Activated CD4-positive, alpha-beta memory T cell treated with anti-CD3 and anti-CD28 coated beads, Interleukin-2, amount 10 ng/mL, durations not matched to agents 7 days and 5 days (primary cell): ENCODE measurements at regions not wholly inside any gene's neighbourhood (a gene's known extent, or its start where the extent isn't known, plus 50 kb on each side); places are given as distances from the start of the nearest gene placed in this dataset.

Experiments used
- CTCF ChIA-PET: fragments of 350-600 bp; sonication (Branson Sonifier 250); formaldehyde crosslinking; loops from one replicate; lab custom pipeline; 2021; ENCODE audit warnings: antibody characterized with exemption, inconsistent platforms; lab: Charles Lee
- POLR2A ChIA-PET: fragments of 350-600 bp; sonication (Branson Sonifier 250); formaldehyde crosslinking; loops from one replicate; lab custom pipeline; 2021; ENCODE audit warnings: antibody characterized with exemption; lab: Charles Lee
- DNase-seq: peaks from one replicate; pipeline ENCODE4 v3.0.0-alpha.2; 2020
- H3K27ac Mint-ChIP-seq: one replicate; pipeline ENCODE4 v1.8.0; 2021; ENCODE audit warnings: mild to moderate bottlenecking, mixed read lengths
- H3K27me3 Mint-ChIP-seq: one replicate; pipeline ENCODE4 v1.8.0; 2021; ENCODE audit warnings: mixed read lengths
- H3K36me3 Mint-ChIP-seq: one replicate; pipeline ENCODE4 v1.8.0; 2021; ENCODE audit warnings: low read depth, mixed read lengths
- H3K4me1 Mint-ChIP-seq: one replicate; pipeline ENCODE4 v1.8.0; 2021; ENCODE audit warnings: mixed read lengths
- H3K4me3 Mint-ChIP-seq: one replicate; pipeline ENCODE4 v1.8.0; 2021; ENCODE audit warnings: mild to moderate bottlenecking, mixed read lengths
- H3K9me3 Mint-ChIP-seq: one replicate; pipeline ENCODE4 v1.8.0; 2021; ENCODE audit warnings: mixed read lengths

DNA sequence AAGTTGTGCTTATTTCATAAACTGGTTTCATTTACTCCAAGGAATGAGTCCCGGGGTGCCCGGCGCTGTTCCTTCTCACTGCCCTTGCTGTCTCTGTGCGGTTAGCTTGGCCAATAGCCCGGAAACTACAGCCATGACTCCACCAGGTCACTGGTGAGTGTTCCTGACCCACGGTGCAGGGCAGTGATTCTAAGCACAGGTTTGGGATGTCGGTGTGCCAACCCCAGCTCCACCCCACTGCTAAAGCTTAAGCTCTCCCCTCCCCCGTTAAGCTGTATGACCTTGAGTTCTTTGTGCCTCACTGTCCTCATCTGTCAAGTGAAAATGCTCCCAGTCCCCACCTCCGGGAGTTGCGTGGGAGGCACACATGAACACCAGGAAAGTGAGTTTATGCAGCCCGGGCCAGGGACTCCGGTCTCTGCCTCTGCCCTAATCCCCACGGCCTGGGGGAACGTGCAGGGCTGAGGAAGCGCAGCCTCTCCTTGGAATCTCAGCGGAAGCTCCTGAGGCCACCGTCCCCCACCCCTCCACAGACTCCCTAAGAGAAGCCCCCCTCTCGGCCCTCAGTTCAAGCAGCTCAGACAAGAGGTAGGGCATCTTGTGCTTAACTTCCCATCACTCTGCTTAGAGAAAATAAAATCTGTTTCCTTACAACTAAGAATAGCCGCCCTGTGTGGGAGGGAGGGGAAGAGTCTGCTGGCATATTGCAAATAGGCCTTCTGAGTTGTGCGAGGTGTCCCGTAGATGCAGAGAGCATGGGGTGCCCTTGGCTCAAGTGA is 92.0 kb upstream of the RAI14 start:
- Mint-ChIP-seq H3K4me3 (no peak overlapping the region), H3K27me3 (no peaks in the 10 kb centered on the region), H3K27ac (no peak overlapping the region), H3K36me3 (no peaks in the 10 kb centered on the region), H3K4me1 (no peaks in the 10 kb centered on the region), H3K9me3 (no peaks in the 10 kb centered on the region)
- no peak for DNase-seq
- ChIA-PET POLR2A (no interaction called here), CTCF (no interaction called here)

GRCh38 chr5:34564710-34565235 is 91.4 kb upstream of the RAI14 start:
- Mint-ChIP-seq H3K27me3 (no peaks in the 10 kb centered on the region), H3K9me3 (no peaks in the 10 kb centered on the region), H3K27ac (no peak overlapping the region), H3K4me1 (no peaks in the 10 kb centered on the region), H3K4me3 (no peak overlapping the region), H3K36me3 (no peaks in the 10 kb centered on the region)
- no peak for DNase-seq
- ChIA-PET POLR2A (no interaction called here), CTCF (no interaction called here)

DNA sequence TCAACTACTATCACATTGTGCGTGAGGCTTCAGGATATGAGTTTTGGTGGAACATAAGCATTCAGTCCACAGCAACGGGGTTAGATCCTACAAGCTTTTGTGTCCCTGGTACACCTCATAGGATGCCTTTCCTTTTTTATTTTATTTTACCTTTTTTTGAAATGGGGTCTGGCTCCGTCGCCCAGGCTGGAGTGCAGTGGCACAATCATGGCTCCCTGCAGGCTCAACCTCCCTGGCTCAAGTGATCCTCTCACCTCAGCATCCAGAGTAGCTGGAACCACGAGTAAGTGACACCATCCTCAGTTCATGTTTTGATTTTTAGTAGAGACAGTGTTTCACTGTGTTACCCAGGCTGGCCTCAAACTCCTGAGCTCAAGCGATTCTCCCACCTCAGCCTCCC is 86.0 kb upstream of the RAI14 start:
- no peaks in the 10 kb centered on the region for H3K4me1 Mint-ChIP-seq
- H3K9me3 Mint-ChIP-seq = no peaks in the 10 kb centered on the region
- no peak overlapping the region for H3K4me3 Mint-ChIP-seq
- POLR2A ChIA-PET = no interaction called here
- H3K27ac Mint-ChIP-seq = no peak overlapping the region
- DNase-seq = no peak
- H3K27me3 Mint-ChIP-seq = no peaks in the 10 kb centered on the region
- CTCF ChIA-PET = no interaction called here
- H3K36me3 Mint-ChIP-seq = no peaks in the 10 kb centered on the region

DNA sequence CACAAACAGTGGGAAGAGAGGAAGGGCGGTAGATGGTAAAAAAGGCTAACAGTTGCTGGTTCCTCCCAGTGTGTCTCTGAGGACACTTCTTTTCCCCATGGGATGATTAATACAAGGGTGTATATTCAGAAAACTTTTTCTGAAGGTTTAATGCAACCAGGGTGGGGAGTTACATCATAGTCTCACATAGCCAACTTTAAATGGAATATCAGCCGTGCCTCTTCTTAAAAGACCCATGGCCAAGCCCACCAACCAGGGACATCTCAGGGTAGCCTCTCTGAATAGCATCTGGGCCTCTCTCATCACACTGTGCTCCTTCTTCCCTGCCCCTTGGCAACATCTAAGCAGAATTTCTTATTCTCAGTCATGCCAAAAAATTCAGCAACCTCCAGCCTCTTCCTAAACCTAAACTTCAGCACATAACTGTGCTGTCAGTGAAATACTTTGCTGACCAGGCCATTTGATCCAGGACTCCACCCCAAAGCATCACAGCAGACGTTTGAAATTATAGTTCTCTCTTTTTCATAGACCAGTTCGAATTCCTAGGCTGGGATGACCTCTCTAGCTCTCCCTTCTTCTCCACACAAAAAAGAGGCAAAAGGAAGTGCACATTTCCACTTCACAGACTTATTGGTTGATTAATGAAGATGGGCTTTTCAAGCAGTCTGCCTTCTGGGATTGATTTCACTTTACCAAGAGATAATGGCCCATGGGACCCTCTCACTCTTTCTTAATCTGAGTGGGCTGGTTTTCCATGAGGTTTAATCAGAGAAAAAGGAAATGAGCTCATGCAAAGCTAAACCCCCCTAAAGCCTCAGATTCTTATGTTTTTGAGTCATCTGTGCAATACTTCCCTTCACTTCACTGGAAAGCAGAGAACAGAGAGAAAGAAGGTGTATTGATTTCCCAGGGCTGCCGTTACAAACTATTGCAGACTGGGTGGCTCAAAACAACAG is 85.1 kb upstream of the RAI14 start:
- Mint-ChIP-seq H3K36me3 (no peaks in the 10 kb centered on the region), H3K9me3 (no peaks in the 10 kb centered on the region), H3K27ac (no peak overlapping the region), H3K4me1 (no peaks in the 10 kb centered on the region), H3K4me3 (no peak overlapping the region), H3K27me3 (no peaks in the 10 kb centered on the region)
- POLR2A ChIA-PET = no interaction called here
- CTCF ChIA-PET = no interaction called here
- DNase-seq = no peak

DNA sequence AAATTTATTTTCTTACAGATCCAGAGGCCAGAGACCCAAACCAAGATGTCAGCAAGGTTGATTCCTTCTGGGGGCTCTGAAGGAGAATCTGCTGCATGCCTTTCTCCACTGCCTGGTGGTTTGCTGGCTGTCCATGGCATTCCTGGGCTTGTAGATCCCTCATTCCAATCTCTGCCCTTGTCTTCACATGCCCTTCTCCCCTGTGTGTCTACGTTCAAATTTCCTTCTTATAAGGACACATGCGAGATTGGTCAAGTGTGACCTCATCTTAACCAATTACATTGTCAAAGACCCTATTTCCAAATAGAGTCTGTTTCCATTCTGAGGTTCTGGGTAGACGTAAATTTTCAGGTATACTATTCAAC is 84.5 kb upstream of the RAI14 start:
- Mint-ChIP-seq H3K27me3 (no peaks in the 10 kb centered on the region), H3K4me3 (no peak overlapping the region), H3K36me3 (no peaks in the 10 kb centered on the region), H3K9me3 (no peaks in the 10 kb centered on the region), H3K4me1 (no peaks in the 10 kb centered on the region), H3K27ac (no peak overlapping the region)
- DNase-seq = no peak
- CTCF ChIA-PET = no interaction called here
- POLR2A ChIA-PET = no interaction called here

DNA sequence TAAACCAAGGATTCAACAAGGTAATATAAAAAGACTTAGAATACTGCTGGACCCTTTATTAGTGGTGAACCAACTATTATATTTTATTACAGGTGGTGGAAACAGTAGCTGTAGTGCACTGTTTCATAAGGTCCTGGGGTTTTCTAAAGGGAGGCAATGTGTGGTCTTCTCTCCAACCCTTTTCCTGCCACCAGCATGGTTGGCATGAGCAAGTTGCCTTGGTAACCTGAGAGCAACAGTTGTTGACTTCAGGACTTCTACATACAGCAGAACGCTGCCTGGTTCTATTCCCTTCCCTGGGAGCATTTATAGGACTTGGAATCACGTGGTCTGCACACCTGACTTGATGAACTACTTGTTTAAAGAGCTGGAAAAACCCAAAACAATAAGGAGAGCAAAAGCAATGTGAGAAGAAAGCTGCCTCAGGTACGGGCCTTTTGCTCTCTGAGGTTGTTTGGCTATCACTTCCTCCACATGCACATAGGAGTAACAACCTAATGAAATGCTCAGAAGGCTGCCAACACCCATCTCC is 81.1 kb upstream of the RAI14 start:
- Mint-ChIP-seq H3K36me3 (no peaks in the 10 kb centered on the region), H3K27ac (no peak overlapping the region), H3K4me3 (no peak overlapping the region), H3K27me3 (no peaks in the 10 kb centered on the region), H3K4me1 (no peaks in the 10 kb centered on the region), H3K9me3 (no peaks in the 10 kb centered on the region)
- CTCF ChIA-PET = no interaction called here
- DNase-seq = no peak
- POLR2A ChIA-PET = no interaction called here

DNA sequence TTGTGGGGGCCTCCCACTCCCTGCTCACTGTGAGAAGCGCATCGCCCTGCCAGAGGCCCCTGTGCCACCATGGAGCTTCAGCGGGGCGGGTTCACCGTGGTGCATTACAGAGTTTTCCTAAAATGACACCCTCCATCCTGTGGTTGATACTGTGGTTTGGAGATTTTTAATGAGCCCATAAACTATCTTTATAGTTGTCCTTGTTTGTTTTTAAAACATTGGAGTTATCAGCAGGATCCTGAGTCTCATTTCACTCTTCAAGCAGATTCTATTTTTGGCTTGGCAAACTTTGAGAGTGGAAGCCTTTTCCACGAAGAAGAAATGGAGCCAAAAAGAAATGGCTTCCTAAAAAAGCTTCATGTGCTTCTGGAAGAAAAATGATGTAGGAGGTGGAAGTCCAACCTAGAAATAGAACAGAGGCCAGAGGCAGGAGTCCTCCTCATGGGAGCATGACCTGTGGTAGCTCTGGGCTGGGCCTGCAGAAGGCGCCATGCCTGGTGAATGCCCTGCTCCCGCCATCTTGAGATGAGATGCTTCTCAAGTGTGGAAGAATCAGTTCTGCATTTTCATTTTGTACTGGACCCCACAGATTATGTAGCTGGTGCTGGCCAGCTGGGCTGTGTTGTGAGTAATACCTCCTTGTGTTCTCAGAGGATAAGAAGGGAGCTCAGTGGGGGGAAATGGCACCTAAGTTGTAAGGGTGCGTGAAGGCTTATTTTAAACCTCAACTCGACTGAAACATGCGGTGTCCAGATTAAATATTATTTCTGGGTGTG is 79.0 kb upstream of the RAI14 start:
- Mint-ChIP-seq H3K27ac (no peak overlapping the region), H3K36me3 (no peaks in the 10 kb centered on the region), H3K27me3 (no peaks in the 10 kb centered on the region), H3K4me3 (no peak overlapping the region), H3K4me1 (no peaks in the 10 kb centered on the region), H3K9me3 (no peaks in the 10 kb centered on the region)
- ChIA-PET POLR2A (no interaction called here), CTCF (interaction anchor here (0.6 kb wide), 1 partner anchor 114 kb away, joined by 7 read pairs; no protein-coding TSS in a partner anchor)
- no peak for DNase-seq

DNA sequence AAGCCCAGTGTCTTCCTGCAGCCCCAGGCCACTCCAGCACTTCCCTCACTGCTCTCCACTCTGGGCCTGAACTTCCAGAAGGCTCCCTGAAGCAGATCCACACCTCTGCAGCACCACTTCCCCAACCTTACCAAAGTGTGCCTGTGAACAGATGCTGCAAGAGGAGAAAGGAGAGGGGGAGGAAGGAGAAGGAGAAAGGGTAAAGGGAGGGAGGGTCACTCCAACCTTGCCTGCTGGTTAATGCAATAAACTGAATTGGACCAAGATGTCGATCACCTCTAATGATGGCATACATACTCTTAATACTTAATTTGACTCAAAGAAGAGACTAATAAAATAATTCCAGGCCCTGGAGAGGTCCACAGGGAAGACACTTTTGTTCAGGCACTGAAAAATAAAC is 77.2 kb upstream of the RAI14 start:
- no peaks in the 10 kb centered on the region for H3K9me3 Mint-ChIP-seq
- DNase-seq = no peak
- no peak overlapping the region for H3K27ac Mint-ChIP-seq
- POLR2A ChIA-PET = no interaction called here
- CTCF ChIA-PET = no interaction called here
- H3K36me3 Mint-ChIP-seq = no peaks in the 10 kb centered on the region
- H3K4me1 Mint-ChIP-seq = peaks cover 2% of the 10 kb centered on the region
- no peaks in the 10 kb centered on the region for H3K27me3 Mint-ChIP-seq
- no peak overlapping the region for H3K4me3 Mint-ChIP-seq

DNA sequence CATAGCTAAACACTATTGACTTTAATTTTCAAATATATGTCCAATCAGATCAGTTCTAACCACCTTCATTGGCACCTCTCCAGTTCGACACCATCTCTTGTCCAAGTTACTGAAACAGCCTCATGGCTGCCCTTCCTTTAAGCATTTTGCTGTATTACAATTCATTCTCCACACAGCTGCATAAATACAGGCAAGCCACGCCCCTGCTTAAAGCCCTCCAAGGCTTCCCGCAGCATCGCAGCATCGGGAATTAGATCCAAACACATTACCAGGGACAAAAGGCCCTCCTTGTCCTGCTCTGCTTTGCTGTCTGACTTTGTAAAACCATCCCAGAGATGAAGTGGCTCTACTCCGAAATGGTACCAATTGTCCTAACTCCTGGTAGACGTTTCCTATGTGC is 75.1 kb upstream of the RAI14 start:
- DNase-seq = no peak
- no peaks in the 10 kb centered on the region for H3K27me3 Mint-ChIP-seq
- CTCF ChIA-PET = no interaction called here
- no peak overlapping the region for H3K27ac Mint-ChIP-seq
- H3K4me3 Mint-ChIP-seq = no peak overlapping the region
- H3K9me3 Mint-ChIP-seq = no peaks in the 10 kb centered on the region
- H3K4me1 Mint-ChIP-seq = peaks cover 2% of the 10 kb centered on the region
- POLR2A ChIA-PET = no interaction called here
- H3K36me3 Mint-ChIP-seq = no peaks in the 10 kb centered on the region

DNA sequence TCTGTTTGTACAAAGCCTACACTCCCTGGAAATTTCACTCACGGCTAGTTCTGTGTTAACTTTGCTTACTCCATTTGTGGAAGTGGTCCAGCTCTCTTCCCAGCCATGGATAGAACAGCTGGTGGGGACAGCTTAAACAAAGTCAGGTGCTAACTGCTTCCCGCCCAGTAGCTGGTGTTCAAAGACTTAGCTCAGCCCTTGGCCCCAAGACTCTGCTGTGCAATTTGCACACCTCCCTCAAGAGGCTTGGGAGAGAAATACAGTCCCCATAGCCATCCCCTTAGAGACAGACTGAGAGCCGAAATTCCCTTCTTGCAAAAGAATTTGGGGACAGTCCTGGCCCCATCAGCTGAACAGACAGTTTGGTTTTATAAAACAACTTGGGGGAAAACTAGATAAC is 73.8 kb upstream of the RAI14 start:
- CTCF ChIA-PET = no interaction called here
- H3K36me3 Mint-ChIP-seq = no peaks in the 10 kb centered on the region
- H3K27me3 Mint-ChIP-seq = no peaks in the 10 kb centered on the region
- DNase-seq = no peak
- POLR2A ChIA-PET = no interaction called here
- peaks cover 3% of the 10 kb centered on the region for H3K4me1 Mint-ChIP-seq
- H3K9me3 Mint-ChIP-seq = no peaks in the 10 kb centered on the region
- H3K4me3 Mint-ChIP-seq = no peak overlapping the region
- no peak overlapping the region for H3K27ac Mint-ChIP-seq

DNA sequence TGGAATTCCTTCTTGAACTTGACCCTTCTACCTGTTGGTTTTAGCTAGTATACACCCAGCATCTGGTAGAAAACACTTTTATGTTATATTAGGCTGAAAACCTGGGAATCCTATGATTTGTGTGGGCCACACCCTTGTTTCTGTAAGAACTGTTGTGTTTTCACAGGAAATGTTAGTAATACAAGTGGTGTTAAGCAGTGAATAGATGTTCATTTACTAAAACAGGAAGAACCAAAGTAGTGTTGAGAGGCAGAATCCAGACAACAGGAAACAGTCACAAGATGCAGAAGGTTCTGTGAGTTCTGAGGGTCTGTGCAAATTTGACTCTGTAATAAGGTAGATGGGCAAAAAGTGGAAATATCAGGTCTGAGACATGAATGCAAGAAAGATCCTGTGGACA is 73.0 kb upstream of the RAI14 start:
- Mint-ChIP-seq H3K4me1 (peaks cover 7% of the 10 kb centered on the region), H3K27ac (no peak overlapping the region), H3K9me3 (no peaks in the 10 kb centered on the region), H3K27me3 (no peaks in the 10 kb centered on the region), H3K4me3 (no peak overlapping the region), H3K36me3 (no peaks in the 10 kb centered on the region)
- DNase-seq = no peak
- ChIA-PET CTCF (no interaction called here), POLR2A (no interaction called here)

DNA sequence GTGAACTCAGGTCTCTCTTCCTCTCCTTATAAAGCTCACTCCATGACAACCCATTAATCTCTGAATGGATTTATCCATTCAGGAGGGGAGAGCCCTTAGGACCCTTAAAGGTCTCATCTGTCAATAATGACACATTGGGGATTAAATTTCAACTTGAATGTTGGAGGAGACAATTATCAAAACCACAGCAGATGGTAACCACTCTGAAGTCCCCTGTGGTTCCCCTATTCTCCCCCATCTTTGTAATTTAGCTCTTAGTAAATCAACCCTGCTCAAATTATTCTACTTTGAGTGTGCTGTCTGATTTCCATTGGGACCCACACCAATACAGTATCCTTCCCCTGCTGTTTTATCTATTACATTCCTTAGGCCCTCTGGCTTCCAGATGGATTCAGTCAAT is 72.0 kb upstream of the RAI14 start:
- CTCF ChIA-PET = no interaction called here
- no peak overlapping the region for H3K4me3 Mint-ChIP-seq
- H3K9me3 Mint-ChIP-seq = no peaks in the 10 kb centered on the region
- H3K36me3 Mint-ChIP-seq = no peaks in the 10 kb centered on the region
- POLR2A ChIA-PET = interaction anchor here (1.1 kb wide), 1 partner anchor 87 kb away, joined by 3 read pairs; no protein-coding TSS in a partner anchor
- H3K4me1 Mint-ChIP-seq = peaks cover 7% of the 10 kb centered on the region
- no peak for DNase-seq
- no peaks in the 10 kb centered on the region for H3K27me3 Mint-ChIP-seq
- H3K27ac Mint-ChIP-seq = no peak overlapping the region
